Bronchial epithelial cell (primary cell): ENCODE measurements at regions not wholly inside any gene's neighbourhood (a gene's known extent, or its start where the extent isn't known, plus 50 kb on each side); places are given as distances from the start of the nearest gene placed in this dataset.

Experiments
- DNase-seq: peaks from one replicate; pipeline ENCODE4 v3.0.0-alpha.2; 2010; ENCODE audit warnings: low read depth
- FAIRE-seq: peaks from 2 replicates; lab custom pipeline; 2011; peaks lifted over from hg19 to GRCh38; lab: Jason Lieb, UNC
- H3K27me3 ChIP-seq: 2 replicates; pipeline ENCODE4 v1.5.1; 2011; ENCODE audit warnings: low read length; ENCODE audit not compliant: control insufficient read depth, insufficient read depth
- H3K36me3 ChIP-seq: 2 replicates; pipeline ENCODE4 v1.5.1; 2011; ENCODE audit warnings: low read length; ENCODE audit not compliant: control insufficient read depth, insufficient read depth
- H3K4me3 ChIP-seq: 2 replicates; pipeline ENCODE4 v1.5.1; 2011; ENCODE audit warnings: mild to moderate bottlenecking, low read depth, low read length, control low read depth
- TF ChIP-seq, protein P1 (sequence below): IDR thresholded peaks from 2 replicates; pipeline ENCODE4 v1.5.1; 2011; ENCODE audit warnings: mild to moderate bottlenecking, moderate library complexity, low read length, control low read depth, inconsistent platforms; ENCODE audit not compliant: insufficient read depth, severe bottlenecking

DNA sequence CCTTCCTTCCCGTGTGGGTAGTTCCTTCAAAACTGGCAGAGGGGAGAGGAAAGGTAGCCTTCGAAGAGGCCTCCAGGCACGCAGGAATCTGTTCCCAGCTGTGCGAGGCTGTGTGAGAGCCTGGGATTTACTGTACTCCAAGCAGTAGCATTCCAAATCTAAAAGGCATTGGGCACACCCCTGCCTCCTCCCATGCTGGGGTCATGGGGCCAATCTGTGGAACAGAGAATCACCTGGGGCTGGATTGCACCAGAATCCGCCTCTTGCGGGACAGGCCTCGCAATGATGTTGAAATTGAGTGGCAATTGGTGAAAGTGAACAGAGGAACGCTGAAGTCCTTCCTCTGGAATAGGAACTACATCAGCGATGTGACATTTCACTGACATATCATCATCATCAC lies 72.5 kb upstream of the IRX3 start:
- TF ChIP-seq, protein P1, sequence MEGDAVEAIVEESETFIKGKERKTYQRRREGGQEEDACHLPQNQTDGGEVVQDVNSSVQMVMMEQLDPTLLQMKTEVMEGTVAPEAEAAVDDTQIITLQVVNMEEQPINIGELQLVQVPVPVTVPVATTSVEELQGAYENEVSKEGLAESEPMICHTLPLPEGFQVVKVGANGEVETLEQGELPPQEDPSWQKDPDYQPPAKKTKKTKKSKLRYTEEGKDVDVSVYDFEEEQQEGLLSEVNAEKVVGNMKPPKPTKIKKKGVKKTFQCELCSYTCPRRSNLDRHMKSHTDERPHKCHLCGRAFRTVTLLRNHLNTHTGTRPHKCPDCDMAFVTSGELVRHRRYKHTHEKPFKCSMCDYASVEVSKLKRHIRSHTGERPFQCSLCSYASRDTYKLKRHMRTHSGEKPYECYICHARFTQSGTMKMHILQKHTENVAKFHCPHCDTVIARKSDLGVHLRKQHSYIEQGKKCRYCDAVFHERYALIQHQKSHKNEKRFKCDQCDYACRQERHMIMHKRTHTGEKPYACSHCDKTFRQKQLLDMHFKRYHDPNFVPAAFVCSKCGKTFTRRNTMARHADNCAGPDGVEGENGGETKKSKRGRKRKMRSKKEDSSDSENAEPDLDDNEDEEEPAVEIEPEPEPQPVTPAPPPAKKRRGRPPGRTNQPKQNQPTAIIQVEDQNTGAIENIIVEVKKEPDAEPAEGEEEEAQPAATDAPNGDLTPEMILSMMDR = no peak
- Histone ChIP-seq H3K27me3 (no peaks in the 10 kb centered on the region), H3K4me3 (no peak overlapping the region), H3K36me3 (no peaks in the 10 kb centered on the region)
- DNase-seq = no peak
- no peak for FAIRE-seq

DNA sequence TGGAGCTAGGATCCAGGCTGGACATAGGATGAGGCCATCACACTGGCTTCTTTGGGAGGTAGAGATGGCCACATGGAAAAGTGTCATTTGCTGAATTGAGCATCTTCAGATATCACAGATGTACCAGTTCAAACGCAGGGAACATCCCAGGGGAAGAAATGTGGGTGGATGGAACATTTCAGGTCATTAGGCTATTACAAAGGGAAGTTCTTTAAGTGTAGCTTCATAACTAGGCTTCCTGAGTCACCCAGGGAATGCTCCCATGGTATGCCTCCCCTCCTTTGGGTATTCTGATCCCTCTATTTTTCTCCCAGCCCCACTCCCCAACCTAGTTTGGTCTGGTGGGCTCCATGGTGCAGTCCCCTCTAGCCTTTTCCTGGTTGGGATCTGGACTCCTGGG lies 69.8 kb upstream of the IRX3 start:
- no peaks in the 10 kb centered on the region for H3K36me3 ChIP-seq
- H3K4me3 ChIP-seq = no peak overlapping the region
- H3K27me3 ChIP-seq = no peaks in the 10 kb centered on the region
- DNase-seq (no peak), FAIRE-seq (peak; percentile 73)
- TF ChIP-seq, protein P1 = no peak

DNA sequence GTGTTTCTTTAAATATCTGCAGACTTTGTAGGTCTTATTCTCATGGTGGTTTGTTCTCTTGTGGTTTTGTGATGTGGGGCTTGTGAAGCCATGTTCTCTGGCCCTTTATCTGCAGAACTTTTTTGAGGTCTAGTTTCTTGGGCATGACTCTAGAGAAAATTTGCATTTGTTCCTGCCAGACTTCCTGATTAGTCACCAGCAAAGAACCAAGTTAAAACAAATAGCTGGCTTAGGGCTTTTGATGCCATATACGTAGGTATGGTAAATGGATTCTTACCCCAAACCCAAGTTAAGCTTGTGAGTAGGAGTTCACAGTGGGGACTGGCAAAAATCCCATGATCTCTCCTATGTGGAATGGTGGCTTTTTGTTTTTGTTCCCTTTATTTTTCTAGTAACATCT lies 68.7 kb upstream of the IRX3 start:
- TF ChIP-seq, protein P1 = no peak
- H3K27me3 ChIP-seq = no peaks in the 10 kb centered on the region
- DNase-seq = peak; percentile 77
- FAIRE-seq = no peak
- no peaks in the 10 kb centered on the region for H3K36me3 ChIP-seq
- H3K4me3 ChIP-seq = no peak overlapping the region

DNA sequence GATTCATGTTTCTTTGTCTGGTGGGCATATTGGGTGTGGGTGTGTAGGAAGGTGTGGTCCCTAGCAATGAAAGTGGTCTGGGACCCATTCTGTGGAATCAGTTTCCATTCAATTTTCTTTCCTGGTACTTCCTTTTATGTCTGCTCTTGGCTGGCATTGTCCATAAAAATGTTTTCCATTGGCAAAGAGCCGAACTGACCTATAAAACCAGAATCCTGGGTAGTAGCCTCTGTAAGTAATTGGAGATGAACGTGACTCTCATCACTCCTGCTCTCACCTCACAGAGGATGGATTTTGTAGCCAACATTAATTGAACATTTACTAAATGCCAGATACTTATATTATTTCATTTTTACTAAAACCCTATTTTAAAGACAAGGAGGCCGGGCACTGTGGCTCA lies 66.5 kb upstream of the IRX3 start:
- no peak for DNase-seq
- Histone ChIP-seq H3K36me3 (no peaks in the 10 kb centered on the region), H3K4me3 (no peak overlapping the region), H3K27me3 (no peaks in the 10 kb centered on the region)
- FAIRE-seq = no peak
- TF ChIP-seq, protein P1 = no peak

DNA sequence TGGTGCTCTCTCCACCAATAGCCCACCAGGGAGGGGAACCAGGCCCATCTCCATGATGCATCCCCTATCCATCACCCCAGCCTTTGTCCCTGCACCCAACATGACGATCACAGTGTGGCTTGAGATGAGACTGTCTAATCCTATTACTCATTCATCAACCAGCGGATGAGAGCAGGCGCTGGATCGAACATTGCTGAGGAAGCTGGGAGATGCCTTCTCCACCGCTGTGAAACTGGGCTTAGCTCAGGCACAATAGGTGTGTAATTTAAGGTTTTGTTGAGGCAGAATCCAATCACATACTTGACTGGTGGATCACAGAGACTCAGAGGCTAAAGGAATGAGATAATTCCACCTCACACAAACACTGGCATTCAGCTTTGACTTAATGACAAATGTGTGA lies 64.6 kb upstream of the IRX3 start:
- Histone ChIP-seq H3K4me3 (no peak overlapping the region), H3K27me3 (no peaks in the 10 kb centered on the region), H3K36me3 (no peaks in the 10 kb centered on the region)
- TF ChIP-seq, protein P1 = no peak
- FAIRE-seq (no peak), DNase-seq (peak; percentile 14)

DNA sequence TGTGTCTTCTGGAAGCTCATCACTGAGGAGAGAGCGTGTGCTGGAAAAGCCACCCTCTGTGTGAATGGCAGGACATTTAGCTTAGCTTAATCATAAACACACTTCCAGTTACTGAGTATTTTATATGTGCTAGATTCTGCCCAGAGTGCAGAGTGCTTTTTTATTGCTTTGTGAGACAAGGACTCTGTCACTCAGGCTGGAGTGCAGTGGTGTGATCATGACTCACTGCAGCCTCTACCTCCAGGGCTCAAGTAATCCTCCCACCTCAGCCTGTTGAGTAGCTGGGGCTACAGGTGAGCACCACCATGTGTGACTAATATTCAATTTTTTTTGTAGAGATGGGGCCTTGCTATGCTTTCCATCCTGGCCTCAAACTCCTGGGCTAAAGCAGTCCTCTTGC lies 61.4 kb upstream of the IRX3 start:
- peak; percentile 83 for DNase-seq
- no peak for FAIRE-seq
- H3K36me3 ChIP-seq = no peaks in the 10 kb centered on the region

More for the DNA sequence above, 61.4 kb upstream of the IRX3 start:
- H3K27me3 ChIP-seq = no peaks in the 10 kb centered on the region
- H3K4me3 ChIP-seq = no peak overlapping the region
- TF ChIP-seq, protein P1 = no peak
